Neutrophil (primary cell): ENCODE measurements at regions not wholly inside any gene's neighbourhood (a gene's known extent, or its start where the extent isn't known, plus 50 kb on each side); places are given as distances from the start of the nearest gene placed in this dataset.

Experiments
- H3K27ac ChIP-seq: fragments of 200-600 bp; sonication (generic); 2 replicates; pipeline ENCODE4 v1.5.1; 2016; ENCODE audit warnings: mild to moderate bottlenecking, moderate library complexity
- H3K27me3 ChIP-seq: fragments of 200-600 bp; sonication (generic); 2 replicates; pipeline ENCODE4 v1.6.0; 2016; ENCODE audit warnings: mild to moderate bottlenecking
- H3K36me3 ChIP-seq: fragments of 200-600 bp; sonication (generic); 2 replicates; pipeline ENCODE4 v1.5.1; 2017
- H3K4me1 ChIP-seq, 2 experiments: fragments of 200-600 bp in 1 of 2; sonication (generic) in 1 of 2; 1 replicate in 1 of 2; 2 replicates in 1 of 2; pipeline versions ENCODE4 v1.5.1 to v1.6.1; 2013 to 2016; ENCODE audit warnings: low read depth in 1 of 2, low read length in 1 of 2, mild to moderate bottlenecking in 1 of 2, moderate library complexity in 1 of 2; ENCODE audit not compliant: control insufficient read depth in 1 of 2, insufficient read depth in 1 of 2
- H3K4me3 ChIP-seq, 2 experiments: fragments of 200-600 bp in 1 of 2; sonication (generic) in 1 of 2; 1 replicate in 1 of 2; 2 replicates in 1 of 2; pipeline ENCODE4 v1.5.1; 2013 to 2016; ENCODE audit warnings: low read depth in 1 of 2, low read length in 1 of 2, mild to moderate bottlenecking in 1 of 2, moderate library complexity in 1 of 2
- H3K9me3 ChIP-seq: fragments of 200-600 bp; sonication (generic); 2 replicates; pipeline ENCODE4 v1.5.1; 2016
- TF ChIP-seq, protein P1 (sequence below): fragments of 200-600 bp; sonication (generic); IDR thresholded peaks from 2 replicates; pipeline ENCODE4 v1.5.1; 2016; ENCODE audit warnings: antibody characterized with exemption

DNA sequence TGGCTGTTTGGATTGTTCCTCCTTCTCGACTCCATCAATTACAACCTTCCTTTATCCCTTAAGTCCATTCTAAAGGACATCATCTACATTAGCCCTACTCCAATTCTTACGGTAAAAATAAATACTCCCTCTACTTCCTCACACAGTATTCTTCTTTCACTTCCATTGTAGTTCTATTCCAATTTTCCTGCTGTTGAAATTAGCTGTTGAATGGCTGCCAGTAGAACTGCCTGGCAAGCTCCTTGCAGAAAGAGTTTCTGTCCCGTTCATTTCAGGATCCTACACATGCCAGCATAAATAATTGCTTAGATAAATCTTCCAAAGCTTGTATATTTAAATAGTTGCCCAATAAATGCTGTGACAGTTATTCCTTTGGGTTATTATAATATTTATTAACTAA lies 459.3 kb upstream of the TRIB2 start:
- Histone ChIP-seq H3K27me3 (no peaks in the 10 kb centered on the region), H3K4me1 (no peaks in the 10 kb centered on the region), H3K36me3 (no peaks in the 10 kb centered on the region), H3K9me3 (no peaks in the 10 kb centered on the region), H3K4me3 (no peak overlapping the region), H3K27ac (no peak overlapping the region)
- TF ChIP-seq, protein P1, sequence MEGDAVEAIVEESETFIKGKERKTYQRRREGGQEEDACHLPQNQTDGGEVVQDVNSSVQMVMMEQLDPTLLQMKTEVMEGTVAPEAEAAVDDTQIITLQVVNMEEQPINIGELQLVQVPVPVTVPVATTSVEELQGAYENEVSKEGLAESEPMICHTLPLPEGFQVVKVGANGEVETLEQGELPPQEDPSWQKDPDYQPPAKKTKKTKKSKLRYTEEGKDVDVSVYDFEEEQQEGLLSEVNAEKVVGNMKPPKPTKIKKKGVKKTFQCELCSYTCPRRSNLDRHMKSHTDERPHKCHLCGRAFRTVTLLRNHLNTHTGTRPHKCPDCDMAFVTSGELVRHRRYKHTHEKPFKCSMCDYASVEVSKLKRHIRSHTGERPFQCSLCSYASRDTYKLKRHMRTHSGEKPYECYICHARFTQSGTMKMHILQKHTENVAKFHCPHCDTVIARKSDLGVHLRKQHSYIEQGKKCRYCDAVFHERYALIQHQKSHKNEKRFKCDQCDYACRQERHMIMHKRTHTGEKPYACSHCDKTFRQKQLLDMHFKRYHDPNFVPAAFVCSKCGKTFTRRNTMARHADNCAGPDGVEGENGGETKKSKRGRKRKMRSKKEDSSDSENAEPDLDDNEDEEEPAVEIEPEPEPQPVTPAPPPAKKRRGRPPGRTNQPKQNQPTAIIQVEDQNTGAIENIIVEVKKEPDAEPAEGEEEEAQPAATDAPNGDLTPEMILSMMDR = no peak

DNA sequence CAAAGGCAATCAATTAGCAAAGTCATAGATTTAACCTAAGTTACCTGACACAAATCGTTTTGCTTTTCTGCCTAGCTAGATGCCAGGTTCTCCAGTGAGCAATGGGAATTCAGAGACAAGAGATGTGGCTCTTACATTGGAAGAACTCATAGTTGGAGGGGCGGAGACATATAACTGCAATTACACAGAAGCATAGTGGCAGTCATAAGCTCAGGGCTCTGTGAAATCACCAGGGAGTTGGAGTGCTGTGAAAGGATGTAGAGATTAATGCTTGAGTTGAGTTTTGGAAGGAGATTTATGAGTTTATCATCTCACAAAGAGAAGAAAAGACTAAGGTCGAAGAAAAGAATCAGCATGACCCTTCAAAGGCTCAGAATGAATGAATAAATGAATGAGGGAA lies 457.2 kb upstream of the TRIB2 start:
- no peaks in the 10 kb centered on the region for H3K36me3 ChIP-seq
- TF ChIP-seq, protein P1 = no peak
- no peak overlapping the region for H3K27ac ChIP-seq
- no peaks in the 10 kb centered on the region for H3K4me1 ChIP-seq
- no peak overlapping the region for H3K4me3 ChIP-seq
- H3K27me3 ChIP-seq = no peaks in the 10 kb centered on the region
- no peaks in the 10 kb centered on the region for H3K9me3 ChIP-seq

DNA sequence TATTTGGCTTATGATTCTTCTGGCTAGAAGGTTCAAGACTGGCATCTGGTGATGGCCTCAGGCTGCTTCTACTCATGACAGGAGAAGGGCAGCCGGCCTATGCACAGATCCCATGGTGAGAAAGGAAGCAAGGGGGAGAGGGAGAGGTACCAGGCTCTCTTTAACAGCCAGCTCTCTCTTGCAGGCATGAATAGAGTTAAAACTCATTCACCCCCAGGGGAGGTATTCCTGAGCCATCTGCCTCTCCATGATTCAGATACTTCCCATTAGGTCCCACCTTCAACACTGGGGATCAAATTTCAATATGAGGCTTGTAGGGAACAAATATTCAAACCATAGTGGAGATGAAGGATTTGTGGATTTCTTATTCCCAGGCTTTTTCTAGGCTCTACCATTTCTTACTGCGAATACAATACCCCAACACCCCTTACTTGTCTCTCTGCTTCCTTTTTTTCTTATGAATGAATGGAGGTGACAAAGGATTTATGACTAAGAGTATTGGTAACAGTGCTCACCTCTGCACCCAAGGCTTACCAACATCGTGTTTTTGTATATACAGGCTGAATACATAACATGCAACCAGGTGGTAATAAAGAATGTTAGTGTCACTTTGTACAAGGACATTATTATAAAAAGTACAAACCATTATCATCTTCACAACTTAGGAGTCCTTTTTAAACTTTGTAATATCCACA lies 454.6 kb upstream of the TRIB2 start:
- no peaks in the 10 kb centered on the region for H3K9me3 ChIP-seq
- TF ChIP-seq, protein P1 = no peak
- no peaks in the 10 kb centered on the region for H3K36me3 ChIP-seq
- no peaks in the 10 kb centered on the region for H3K27me3 ChIP-seq
- H3K4me3 ChIP-seq = no peak overlapping the region
- no peaks in the 10 kb centered on the region for H3K4me1 ChIP-seq
- no peak overlapping the region for H3K27ac ChIP-seq

DNA sequence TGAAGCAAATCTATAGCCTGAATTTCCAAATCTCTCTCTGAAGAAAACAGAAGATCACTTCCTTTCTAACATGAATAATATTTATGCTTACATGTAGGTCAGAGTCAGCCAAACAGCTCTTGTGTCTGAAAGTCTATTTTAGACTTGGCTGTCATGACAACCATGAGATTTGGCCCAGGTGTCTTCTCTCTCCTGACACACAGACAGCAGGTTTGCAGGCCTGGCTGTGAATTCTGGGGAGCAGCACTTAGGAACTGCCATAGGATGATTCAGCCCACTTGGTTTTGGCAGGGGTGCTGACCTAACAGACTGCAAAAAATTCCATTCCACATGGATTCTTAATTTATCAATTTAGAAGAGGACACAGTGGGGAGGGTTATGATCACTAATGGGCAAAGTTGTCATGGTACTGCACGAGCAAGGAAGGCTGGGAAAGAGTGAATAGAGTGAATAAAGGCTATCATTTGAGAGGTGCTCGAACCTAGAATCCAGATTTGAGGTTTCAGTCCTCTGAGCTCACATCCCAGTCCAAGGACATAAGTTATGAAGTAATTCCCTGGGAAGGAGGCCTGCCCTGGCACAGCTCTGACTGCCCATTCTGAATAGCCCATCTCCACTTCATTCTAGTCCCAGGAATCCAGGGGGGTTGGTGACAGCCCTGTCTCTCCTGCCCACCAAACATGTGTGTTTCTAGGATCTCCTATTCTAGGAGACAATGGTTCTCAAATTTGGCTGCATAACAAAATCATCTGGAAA lies 453.9 kb upstream of the TRIB2 start:
- no peaks in the 10 kb centered on the region for H3K27me3 ChIP-seq
- TF ChIP-seq, protein P1 = no peak
- H3K4me3 ChIP-seq = no peak overlapping the region
- no peaks in the 10 kb centered on the region for H3K36me3 ChIP-seq
- H3K9me3 ChIP-seq = no peaks in the 10 kb centered on the region
- no peak overlapping the region for H3K27ac ChIP-seq
- no peaks in the 10 kb centered on the region for H3K4me1 ChIP-seq

DNA sequence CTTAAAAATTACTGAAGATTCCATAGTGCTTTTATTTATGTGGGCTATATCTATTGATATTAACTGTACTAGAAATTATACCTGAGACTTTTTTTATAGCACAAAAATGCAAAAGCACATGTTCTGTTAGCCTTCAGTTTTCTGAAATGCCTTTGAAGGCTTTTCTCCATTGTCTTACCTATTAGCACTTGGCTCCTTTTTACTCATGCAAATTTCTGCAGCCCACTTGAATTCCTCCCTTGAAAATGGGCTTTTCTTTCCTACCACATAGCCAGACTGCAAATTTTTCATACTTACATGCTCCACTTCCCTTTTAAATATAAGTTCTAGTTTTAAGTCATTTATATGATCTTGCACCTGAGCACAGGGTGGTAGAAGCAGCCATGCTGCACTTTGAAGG lies 453.0 kb upstream of the TRIB2 start:
- no peak overlapping the region for H3K4me3 ChIP-seq
- TF ChIP-seq, protein P1 = no peak

More for the DNA sequence above, 453.0 kb upstream of the TRIB2 start:
- Histone ChIP-seq H3K27me3 (no peaks in the 10 kb centered on the region), H3K27ac (no peak overlapping the region), H3K36me3 (no peaks in the 10 kb centered on the region), H3K9me3 (no peaks in the 10 kb centered on the region), H3K4me1 (no peaks in the 10 kb centered on the region)
